ENCODE measurements at regions not wholly inside any gene's neighbourhood (a gene's known extent, or its start where the extent isn't known, plus 50 kb on each side); places are given as distances from the start of the nearest gene placed in this dataset.

GRCh38 chr4:71930459-71930858, 101.3 kb upstream of the NPFFR2 start:
- no peak for TF ChIP-seq CTCF (conservative IDR thresholded peaks at IDR 0.05; ENCODE audit: low read depth, low read length)
- no peak overlapping the region for H3K4me3 ChIP-seq (ENCODE audit: low read depth, low read length)
- no peak for DNase-seq (ENCODE audit: low read depth)

DNA sequence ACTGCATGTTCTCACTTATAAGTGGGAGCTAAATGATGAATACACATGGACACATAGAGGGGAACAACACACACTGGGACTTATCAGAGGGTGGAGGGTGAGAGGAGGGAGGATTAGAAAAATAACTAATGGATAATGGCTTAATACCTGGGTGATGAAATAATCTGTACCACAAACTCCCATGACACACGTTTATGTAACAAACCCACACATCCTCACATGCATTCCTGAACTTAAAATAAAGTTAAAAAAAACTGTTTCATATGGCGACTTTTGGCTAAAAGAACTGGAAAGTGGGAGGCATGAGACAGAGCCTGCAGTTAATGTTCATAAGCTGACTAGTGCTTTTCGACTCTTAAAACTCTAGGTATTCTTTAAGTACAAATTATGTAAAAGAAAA, 98.9 kb upstream of the NPFFR2 start:
- no peak for DNase-seq (ENCODE audit: low read depth)
- TF ChIP-seq CTCF (conservative IDR thresholded peaks at IDR 0.05; ENCODE audit: low read depth, low read length) = no peak
- H3K4me3 ChIP-seq (ENCODE audit: low read depth, low read length) = no peak overlapping the region

- DNase-seq (ENCODE audit: low read depth) = peak; percentile 0
- no peak overlapping the region for H3K4me3 ChIP-seq (ENCODE audit: low read depth, low read length)
- no peak for TF ChIP-seq CTCF (conservative IDR thresholded peaks at IDR 0.05; ENCODE audit: low read depth, low read length)
Observed at GRCh38 chr4:71938776-71939175, 93.0 kb upstream of the NPFFR2 start.

- peak; percentile 4 for DNase-seq (ENCODE audit: low read depth)
- peak; percentile 27 for TF ChIP-seq CTCF (conservative IDR thresholded peaks at IDR 0.05; ENCODE audit: low read depth, low read length)
- H3K4me3 ChIP-seq (ENCODE audit: low read depth, low read length) = no peak overlapping the region
Observed at GRCh38 chr4:71941001-71941400, 90.8 kb upstream of the NPFFR2 start.

- no peak overlapping the region for H3K4me3 ChIP-seq (ENCODE audit: low read depth, low read length)
- peak; percentile 1 for DNase-seq (ENCODE audit: low read depth)
- TF ChIP-seq CTCF (conservative IDR thresholded peaks at IDR 0.05; ENCODE audit: low read depth, low read length) = no peak
Observed at GRCh38 chr4:71944956-71945355, 86.8 kb upstream of the NPFFR2 start.

- H3K4me3 ChIP-seq (ENCODE audit: low read depth, low read length) = no peak overlapping the region
- TF ChIP-seq CTCF (conservative IDR thresholded peaks at IDR 0.05; ENCODE audit: low read depth, low read length) = no peak
- DNase-seq (ENCODE audit: low read depth) = no peak
Observed at GRCh38 chr4:71945791-71946190, 86.0 kb upstream of the NPFFR2 start.

DNA sequence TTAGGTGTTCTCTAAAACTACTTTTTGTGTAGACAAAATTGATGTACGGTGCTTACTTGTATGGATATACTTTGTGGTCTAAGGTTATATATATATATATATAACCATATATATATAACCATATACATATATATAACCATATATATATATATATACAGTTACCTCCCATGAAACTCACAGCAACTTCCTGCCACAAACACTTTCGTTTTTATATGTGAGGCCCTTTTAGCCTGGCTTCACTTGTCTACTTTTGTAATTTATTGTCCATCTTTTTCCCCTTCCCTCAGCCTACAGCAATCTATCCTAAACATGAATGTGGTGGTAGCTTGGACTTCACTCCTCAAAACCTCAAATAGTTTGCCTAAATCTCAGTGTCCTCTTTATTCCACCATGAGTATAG, 72.8 kb upstream of the NPFFR2 start:
- no peak overlapping the region for H3K4me3 ChIP-seq (ENCODE audit: low read depth, low read length)
- TF ChIP-seq CTCF (conservative IDR thresholded peaks at IDR 0.05; ENCODE audit: low read depth, low read length) = no peak
- no peak for DNase-seq (ENCODE audit: low read depth)

Data from choroid plexus epithelial cell (primary cell).